ENCODE measurements at regions not wholly inside any gene's neighbourhood (a gene's known extent, or its start where the extent isn't known, plus 50 kb on each side); places are given as distances from the start of the nearest gene placed in this dataset.

DNA sequence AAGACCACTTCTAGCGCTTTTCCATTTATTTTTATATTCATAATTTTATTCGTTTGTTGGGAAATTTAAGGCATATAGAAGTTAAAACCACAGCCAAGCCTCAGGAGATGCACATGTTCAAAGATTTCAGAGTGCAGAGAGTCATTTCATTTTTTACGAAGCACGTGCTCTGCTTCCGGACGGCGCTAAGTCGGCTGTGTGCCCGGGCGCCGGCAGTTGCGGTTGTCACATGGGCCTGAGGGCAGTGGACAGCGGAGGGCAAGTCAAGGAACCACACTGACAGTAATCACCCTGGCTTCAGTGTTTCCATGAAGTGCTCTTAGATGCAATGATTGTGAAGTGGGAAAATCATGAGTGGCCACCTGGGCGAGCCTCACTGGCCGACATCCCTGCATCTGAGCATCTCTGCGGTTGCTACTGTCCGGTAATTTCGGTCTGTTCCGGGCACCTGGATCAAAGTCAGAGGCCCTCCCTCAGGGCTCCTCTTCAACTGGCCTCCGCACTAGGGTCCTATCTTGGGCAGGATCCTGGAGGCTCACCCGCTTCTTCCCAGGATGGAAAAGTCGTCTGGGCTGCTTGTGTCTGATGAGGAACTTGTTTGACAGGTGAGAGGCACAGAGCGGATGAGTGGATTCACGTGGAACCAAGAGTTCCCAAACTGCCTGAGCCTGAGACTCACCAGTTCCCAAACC, 90.8 kb downstream of the DACT2 start:
- no peak for DNase-seq

DNA sequence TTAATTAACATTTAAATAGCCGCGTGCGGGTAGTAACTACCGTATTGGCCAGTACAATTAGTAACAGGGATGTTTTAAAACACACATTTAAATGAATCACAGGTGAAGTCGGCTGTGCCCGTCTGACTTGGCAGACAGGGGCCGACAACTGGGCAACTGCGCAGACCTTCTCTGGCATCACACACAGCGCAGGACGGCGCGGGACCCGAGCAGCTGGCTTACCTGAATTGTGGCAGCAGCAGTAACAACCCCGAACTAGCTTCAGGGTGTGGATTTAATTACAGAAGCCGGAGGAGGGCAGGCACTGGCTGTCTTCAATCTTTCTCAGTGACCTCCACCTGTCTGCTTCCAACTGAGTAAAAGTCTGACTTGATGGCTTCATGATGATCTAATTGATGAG, 91.7 kb downstream of the DACT2 start:
- no peak for DNase-seq

- peak; percentile 52 for DNase-seq
Measured at GRCh38 chr6:168226902-168227318, 92.7 kb downstream of the DACT2 start.

DNA sequence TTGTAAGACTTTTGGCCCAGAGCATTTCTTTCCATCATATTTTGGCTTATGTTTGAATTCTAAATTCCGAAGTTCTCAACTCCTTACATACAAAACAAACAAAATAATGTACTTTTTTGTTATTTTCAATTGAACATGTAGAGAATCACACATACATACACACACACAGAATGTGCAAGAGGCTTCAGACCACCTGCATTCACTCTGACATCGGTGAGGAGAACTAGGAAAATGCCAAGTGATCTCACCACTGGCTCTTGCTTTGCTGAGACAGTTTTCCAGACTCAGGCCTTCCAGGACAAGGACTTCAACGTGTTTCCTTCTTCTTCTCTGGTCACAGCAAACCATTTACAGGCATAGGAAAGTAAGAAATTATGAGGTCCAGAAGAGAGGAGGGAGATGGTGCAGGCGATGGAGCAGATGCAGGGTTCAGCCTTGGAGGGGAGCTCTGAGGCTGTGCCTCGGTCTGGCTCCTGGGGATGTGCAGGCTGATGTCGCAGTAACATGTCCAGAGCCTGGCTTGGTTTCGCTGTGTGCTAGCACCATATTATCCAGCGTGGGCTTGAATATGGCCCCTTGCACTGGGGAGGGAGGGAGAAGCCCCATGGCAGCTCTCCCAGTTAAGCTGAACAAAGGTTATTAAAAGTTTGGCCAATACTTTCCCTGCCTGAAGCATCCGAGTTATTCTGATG, 93.4 kb downstream of the DACT2 start:
- peak; percentile 88 for DNase-seq

GRCh38 chr6:168225471-168225911, 94.1 kb downstream of the DACT2 start:
- DNase-seq, result peak; percentile 76

DNA sequence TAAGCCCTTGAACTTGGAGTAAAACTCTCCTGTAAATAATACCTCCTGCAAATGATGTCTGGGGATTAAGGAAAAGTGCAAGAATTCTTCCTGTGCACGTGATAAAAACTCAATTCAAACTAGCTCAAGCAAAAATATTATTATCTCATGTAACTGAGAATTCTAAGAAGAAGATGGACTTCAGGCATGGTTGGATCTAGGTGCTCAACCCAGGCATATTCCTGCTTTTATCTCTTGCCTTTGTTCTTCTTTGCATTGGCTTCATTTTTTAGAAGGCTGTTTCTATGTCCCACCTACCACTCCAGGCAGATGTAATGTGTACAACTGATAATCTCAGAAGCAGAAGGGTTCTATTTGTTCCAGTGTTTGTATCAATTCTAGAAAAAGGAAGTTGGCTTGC, 95.8 kb downstream of the DACT2 start:
- DNase-seq, result no peak

DNA sequence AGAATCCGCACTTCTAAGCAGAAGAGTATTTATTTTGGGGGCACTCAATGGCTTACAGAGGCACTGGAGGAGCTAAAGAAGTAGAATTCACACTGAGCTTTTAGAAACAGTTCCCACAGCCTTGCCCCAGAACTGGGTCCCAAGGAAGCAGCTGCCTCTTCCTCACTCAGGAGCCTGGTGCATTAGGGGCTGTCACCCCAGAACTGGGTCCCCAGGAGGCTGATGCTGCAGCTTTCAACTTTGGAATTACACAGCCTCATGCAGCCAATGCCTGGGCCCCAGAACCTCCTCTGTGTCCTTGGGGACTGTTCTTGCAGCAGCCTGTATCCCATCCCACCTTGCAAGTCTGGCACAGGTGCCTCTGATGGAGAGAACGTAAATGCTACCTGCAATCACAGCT, 96.4 kb downstream of the DACT2 start:
- DNase-seq, result no peak

DNA sequence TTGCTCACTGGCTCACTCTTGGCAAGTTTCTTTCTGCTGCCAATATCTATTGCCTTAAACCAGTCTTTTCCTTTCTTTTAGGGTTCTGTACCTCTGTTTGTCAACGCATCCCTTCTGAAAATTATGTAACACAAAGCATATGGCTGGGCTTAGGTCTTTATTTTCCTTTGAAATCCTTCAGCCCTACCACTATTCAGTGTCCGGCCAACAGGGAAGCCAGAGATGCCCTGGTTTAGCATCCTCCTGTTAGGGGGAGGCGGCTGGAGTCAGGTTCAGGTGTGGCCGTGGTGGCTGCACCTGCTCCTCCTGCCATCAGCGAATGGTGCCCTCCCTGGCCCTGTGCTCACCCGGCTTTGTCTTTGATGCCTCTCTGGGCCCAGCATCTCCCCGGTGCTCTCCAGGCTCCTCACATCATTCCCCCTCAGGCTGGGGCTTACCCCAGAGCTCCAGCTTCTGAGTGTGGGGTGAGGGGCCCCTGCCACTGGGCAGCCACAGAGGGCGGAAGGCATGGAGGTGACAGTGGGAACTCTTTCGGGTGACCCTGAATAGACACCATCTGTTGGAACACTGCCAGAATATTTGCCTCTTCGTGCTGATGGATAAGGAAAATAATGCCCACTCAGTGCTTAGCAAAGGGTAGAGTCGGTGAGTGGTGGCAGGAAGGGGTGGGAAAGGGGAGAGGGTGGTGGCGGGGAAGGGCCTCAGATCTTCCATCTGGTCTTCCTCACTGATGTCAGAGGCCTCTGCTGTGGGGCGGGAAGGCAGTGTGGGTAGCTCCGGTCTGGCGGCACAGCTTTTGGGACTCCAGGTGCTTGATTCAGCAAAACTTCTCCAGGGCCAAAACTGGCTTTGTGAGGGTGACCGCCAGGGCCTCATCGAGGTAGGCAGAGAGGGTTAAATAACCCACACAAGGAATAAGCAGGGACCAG, 97.2 kb downstream of the DACT2 start:
- DNase-seq, result no peak

DNA sequence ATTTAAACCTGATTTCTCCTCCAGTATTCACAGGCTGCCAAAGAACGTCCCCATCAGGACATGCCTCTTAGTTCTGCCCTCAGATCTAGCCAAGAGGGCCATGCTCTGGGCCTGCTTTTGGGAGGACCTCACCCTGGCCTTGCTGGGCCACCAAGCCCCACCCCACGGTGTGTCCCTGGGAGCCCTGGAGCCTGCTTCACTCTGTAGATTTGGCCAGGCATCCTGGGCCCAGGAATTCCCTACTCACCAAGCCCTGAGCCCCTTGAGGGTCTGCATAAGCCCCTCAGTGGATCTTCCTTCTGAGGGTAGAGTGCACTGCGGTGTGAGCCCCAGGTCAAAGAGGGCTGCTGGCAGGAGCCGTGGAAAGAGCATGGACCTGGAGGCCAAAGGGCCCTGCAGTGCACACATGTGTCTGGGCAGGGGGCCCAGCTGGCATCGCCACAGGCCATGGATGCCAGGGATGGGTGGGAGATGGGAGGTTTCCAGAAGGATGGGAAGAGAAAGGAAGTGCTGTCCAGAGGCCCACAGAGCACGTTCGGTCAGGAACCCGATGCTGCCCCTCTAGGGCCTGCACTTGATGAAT, 98.0 kb downstream of the DACT2 start:
- no peak for DNase-seq

DNA sequence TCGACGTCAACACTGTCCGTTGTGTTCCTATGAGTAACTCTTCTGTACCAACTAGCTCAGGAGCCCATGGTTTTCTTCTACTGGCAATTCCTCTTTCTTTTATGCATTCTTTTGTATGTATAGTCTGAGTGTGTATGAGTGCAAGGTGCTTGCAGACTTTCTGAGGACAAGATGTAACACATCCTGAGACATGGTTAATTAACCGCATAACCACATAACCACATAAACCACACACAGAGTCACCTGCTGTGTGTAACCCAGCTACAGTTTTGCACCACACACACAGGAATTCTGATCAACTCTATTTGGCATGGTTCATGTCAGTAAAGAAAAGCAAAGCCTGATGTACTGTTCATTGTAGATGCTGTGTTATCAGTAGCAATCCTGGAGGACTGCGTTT, 98.6 kb downstream of the DACT2 start:
- no peak for DNase-seq

- DNase-seq, result no peak
Measured at GRCh38 chr6:168219804-168220203, 99.8 kb downstream of the DACT2 start.

GRCh38 chr6:168218785-168219566, 100.6 kb downstream of the DACT2 start:
- DNase-seq, result peak; percentile 57

- DNase-seq, result no peak
Measured at GRCh38 chr6:168217880-168218537, 101.6 kb downstream of the DACT2 start.

DNA sequence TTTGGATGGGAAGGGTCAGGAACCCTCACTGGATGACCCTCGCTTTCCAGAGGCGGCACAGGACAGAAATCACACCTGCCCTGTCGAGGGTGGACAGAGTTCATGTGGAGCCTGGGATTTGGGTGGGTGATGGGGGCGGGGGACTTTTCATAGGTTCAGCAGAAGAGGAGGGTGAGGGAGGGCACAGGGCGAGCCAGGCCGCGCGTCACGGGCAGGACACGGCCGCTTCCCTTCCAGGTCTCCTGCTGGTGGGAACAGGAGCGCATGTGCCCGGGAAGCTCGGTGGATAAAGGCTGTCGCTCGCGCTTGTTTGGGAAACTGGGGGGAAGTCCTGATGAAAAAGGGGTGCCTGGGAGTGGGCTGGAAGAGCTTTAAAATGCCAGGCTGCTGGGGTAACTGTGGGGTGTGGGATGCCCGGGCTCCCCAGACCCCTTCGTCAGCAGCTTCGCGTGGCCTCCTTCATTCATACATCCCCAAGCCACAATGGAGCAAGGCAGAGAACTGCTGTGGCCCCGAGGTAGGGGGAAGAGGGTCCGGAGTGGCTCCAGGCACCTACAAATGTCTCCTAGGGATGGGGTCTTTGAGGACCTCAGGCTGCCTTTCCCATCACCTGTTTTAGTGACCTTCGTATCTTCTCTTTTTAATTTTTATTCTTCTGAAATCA, 102.2 kb downstream of the DACT2 start:
- DNase-seq, result no peak

DNA sequence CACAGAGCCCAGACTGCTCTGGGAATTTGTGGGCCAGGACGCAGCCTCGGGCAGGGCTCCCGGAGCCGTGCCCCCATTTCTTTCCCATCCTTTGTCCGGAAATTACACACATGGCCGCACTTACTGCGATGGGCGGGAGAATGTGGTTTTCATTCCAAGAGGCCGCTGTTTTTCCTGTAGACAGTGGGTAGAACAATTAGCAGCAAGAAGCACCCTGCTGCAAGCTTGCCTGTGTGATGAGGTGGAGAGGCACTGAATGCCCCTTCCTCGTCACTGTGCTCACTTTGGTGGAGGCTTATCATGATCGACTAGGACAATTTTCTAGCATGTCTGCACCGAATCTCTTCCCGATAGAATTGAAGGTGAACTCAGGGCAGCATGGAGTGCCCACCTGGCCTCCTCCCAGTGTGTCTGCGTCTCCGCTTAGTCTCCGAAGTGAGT, 102.8 kb downstream of the DACT2 start:
- DNase-seq, result no peak

DNA sequence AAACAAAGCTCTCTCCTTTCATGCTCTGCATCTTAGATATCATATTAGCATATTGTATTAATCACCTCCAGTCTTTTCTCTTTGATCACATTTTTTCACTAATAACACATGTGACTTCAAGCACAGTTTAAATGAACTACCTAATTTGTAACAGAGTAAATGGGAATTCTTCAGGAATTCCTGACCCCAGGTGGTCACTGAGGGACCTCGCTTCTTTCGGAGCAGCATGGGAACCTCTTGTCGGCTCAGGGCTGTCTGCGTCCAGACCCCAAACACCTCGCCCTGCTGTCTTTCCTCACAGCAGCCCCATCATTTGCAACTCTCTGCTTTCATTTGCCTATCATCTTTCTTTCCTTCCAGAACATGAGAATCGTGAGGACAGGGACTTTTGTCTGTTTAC, 103.5 kb downstream of the DACT2 start:
- DNase-seq, result no peak

GRCh38 chr6:168215121-168215808, 104.3 kb downstream of the DACT2 start:
- no peak for DNase-seq

- no peak for DNase-seq
Measured at GRCh38 chr6:168214586-168215104, 104.9 kb downstream of the DACT2 start.

DNA sequence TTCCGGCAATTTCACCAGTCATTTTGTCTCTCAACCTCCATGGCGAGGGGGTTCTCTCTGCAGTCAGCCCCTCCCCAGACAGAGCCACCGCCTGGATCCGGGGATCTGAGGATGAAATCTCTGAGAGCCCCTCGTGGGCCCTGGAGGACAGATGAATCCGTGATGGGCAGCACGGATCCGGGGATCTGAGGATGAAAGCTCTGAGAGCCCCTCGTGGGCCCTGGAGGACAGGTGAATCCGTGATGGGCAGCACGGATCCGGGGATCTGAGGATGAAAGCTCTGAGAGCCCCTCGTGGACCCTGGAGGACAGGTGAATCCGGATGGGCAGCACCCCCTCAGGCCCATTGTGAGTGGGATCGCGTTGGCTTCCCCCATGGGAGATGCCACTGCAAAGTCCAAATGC, 106.5 kb downstream of the DACT2 start:
- DNase-seq, result no peak

Data from muscle of arm (tissue), 1 donor.